T-helper 17 cell (primary cell): ENCODE measurements at regions not wholly inside any gene's neighbourhood (a gene's known extent, or its start where the extent isn't known, plus 50 kb on each side); places are given as distances from the start of the nearest gene placed in this dataset.
"Not testable (repeated sequence)": the region's sequence is repeated elsewhere in the genome, so short reads cannot be mapped to it uniquely, and the experiment has no call there.

Experiments used
- ATAC-seq: fragments of 150-1000 bp; cut with Tn5 transposase; 2 replicates; pipeline ENCODE4 v1.10.0; 2021; ENCODE audit warnings: mild to moderate bottlenecking, moderate library complexity
- DNase-seq, 3 donors: peaks; one replicate each; pipeline versions ENCODE4 v3.0.0 to v3.0.0-alpha.2; 2020 to 2021
- H3K9me3 ChIP-seq: one replicate; pipeline ENCODE4 v1.7.0; 2013; ENCODE audit warnings: low read length, mild to moderate bottlenecking; ENCODE audit not compliant: control insufficient read depth, poor library complexity, severe bottlenecking
- H3K27ac Mint-ChIP-seq: one replicate; pipeline ENCODE4 v1.8.0; 2022; ENCODE audit warnings: mild to moderate bottlenecking, moderate library complexity, mixed read lengths
- H3K27me3 Mint-ChIP-seq: one replicate; pipeline ENCODE4 v1.8.0; 2022; ENCODE audit warnings: mixed read lengths
- H3K36me3 Mint-ChIP-seq: one replicate; pipeline ENCODE4 v1.8.0; 2022; ENCODE audit warnings: low read depth, mixed read lengths
- H3K4me1 Mint-ChIP-seq: one replicate; pipeline ENCODE4 v1.8.0; 2022; ENCODE audit warnings: mild to moderate bottlenecking, mixed read lengths
- H3K4me3 Mint-ChIP-seq: one replicate; pipeline ENCODE4 v1.8.0; 2022; ENCODE audit warnings: mild to moderate bottlenecking, moderate library complexity, mixed read lengths

- H3K9me3 ChIP-seq = no peaks in the 10 kb centered on the region
- Mint-ChIP-seq H3K4me1 (no peaks in the 10 kb centered on the region), H3K36me3 (no peaks in the 10 kb centered on the region), H3K27ac (no peak overlapping the region), H3K27me3 (no peaks in the 10 kb centered on the region), H3K4me3 (no peak overlapping the region)
- ATAC-seq (no peak), DNase-seq (no peak)
Observed at GRCh38 chr14:83614956-83615355, 1915.0 kb upstream of the FLRT2 start.

GRCh38 chr14:83624541-83624940 lies 1905.4 kb upstream of the FLRT2 start:
- no peaks in the 10 kb centered on the region for H3K27me3 Mint-ChIP-seq
- no peaks in the 10 kb centered on the region for H3K36me3 Mint-ChIP-seq
- H3K4me1 Mint-ChIP-seq = no peaks in the 10 kb centered on the region
- DNase-seq (no peak), ATAC-seq (no peak)
- H3K27ac Mint-ChIP-seq = no peak overlapping the region
- no peaks in the 10 kb centered on the region for H3K9me3 ChIP-seq
- no peak overlapping the region for H3K4me3 Mint-ChIP-seq

- H3K4me1 Mint-ChIP-seq = no peaks in the 10 kb centered on the region
- DNase-seq (no peak), ATAC-seq (no peak)
- H3K27me3 Mint-ChIP-seq = no peaks in the 10 kb centered on the region
- no peak overlapping the region for H3K4me3 Mint-ChIP-seq
- H3K27ac Mint-ChIP-seq = no peak overlapping the region
- no peaks in the 10 kb centered on the region for H3K9me3 ChIP-seq
- no peaks in the 10 kb centered on the region for H3K36me3 Mint-ChIP-seq
Observed at GRCh38 chr14:83632375-83632774, 1897.6 kb upstream of the FLRT2 start.

DNA sequence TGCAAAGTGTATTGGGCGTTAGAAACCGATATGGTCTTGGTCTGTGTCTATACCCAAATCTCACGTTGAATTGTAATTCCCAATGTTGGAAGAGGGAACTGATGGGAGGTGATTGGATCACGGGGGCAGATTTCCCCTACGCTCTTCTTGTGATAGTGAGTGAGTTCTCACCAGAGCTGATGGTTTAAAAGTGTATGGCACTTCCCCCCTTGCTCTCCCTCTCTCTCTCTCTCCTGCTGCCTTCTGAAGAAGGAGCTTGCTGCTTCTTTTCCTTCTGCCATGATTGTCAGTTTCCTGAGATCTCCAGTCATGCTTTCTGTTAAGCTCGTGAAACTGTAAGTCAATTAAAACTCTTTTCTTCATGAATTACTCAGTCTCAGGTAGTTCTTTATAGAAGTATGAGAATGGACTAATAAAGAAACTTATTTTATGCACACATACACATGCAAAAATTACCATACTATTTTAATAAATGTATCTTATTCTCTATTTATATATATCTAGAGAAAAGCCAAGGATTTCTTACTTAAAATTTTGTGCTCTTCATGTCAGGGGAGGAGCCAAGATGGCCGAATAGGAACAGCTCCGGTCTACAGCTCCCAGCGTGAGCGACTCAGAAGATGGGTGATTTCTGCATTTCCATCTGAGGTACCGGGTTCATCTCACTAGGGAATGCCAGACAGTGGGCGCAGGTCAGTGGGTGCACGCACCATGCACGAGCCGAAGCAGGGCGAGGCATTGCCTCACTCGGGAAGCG lies 1891.0 kb upstream of the FLRT2 start:
- no peaks in the 10 kb centered on the region for H3K4me1 Mint-ChIP-seq
- ATAC-seq (no peak), DNase-seq (no peak)
- no peak overlapping the region for H3K4me3 Mint-ChIP-seq
- H3K9me3 ChIP-seq = no peaks in the 10 kb centered on the region
- no peaks in the 10 kb centered on the region for H3K27me3 Mint-ChIP-seq
- peaks cover 2% of the 10 kb centered on the region for H3K36me3 Mint-ChIP-seq
- no peak overlapping the region for H3K27ac Mint-ChIP-seq

DNA sequence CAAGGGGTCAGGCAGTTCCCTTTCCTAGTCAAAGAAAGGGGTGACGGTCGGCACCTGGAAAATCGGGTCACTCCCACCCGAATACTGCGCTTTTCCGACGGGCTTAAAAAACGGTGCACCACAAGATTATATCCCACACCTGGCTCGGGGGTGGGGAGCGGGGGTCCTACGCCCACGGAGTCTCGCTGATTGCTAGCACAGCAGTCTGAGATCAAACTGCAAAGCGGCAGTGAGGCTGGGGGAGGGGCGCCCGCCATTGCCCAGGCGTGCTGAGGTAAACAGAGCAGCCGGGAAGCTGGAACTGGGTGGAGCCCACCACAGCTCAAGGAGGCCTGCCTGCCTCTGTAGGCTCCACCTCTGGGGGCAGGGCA lies 1890.5 kb upstream of the FLRT2 start:
- not testable (repeated sequence) for H3K4me3 Mint-ChIP-seq, DNase-seq

GRCh38 chr14:83646228-83646627 lies 1883.7 kb upstream of the FLRT2 start:
- ATAC-seq (no peak), DNase-seq (no peak)
- no peaks in the 10 kb centered on the region for H3K27me3 Mint-ChIP-seq
- H3K4me1 Mint-ChIP-seq = no peaks in the 10 kb centered on the region
- H3K9me3 ChIP-seq = no peaks in the 10 kb centered on the region
- H3K4me3 Mint-ChIP-seq = no peak overlapping the region
- no peaks in the 10 kb centered on the region for H3K36me3 Mint-ChIP-seq
- H3K27ac Mint-ChIP-seq = no peak overlapping the region

More for the DNA sequence above, 1890.5 kb upstream of the FLRT2 start:
- not testable (repeated sequence) for H3K36me3 Mint-ChIP-seq, ATAC-seq, H3K9me3 ChIP-seq, H3K27me3 Mint-ChIP-seq, H3K27ac Mint-ChIP-seq, H3K4me1 Mint-ChIP-seq

GRCh38 chr14:83660597-83660996 lies 1869.3 kb upstream of the FLRT2 start:
- H3K27me3 Mint-ChIP-seq = no peaks in the 10 kb centered on the region
- no peak overlapping the region for H3K4me3 Mint-ChIP-seq
- H3K4me1 Mint-ChIP-seq = no peaks in the 10 kb centered on the region
- no peaks in the 10 kb centered on the region for H3K36me3 Mint-ChIP-seq
- ATAC-seq = no peak
- H3K9me3 ChIP-seq = no peaks in the 10 kb centered on the region
- DNase-seq = no peak
- H3K27ac Mint-ChIP-seq = no peak overlapping the region

- ATAC-seq = no peak
- no peak overlapping the region for H3K27ac Mint-ChIP-seq
- DNase-seq = no peak
- no peak overlapping the region for H3K4me3 Mint-ChIP-seq
- H3K36me3 Mint-ChIP-seq = no peaks in the 10 kb centered on the region
- no peaks in the 10 kb centered on the region for H3K4me1 Mint-ChIP-seq
- no peaks in the 10 kb centered on the region for H3K27me3 Mint-ChIP-seq
- no peaks in the 10 kb centered on the region for H3K9me3 ChIP-seq
Observed at GRCh38 chr14:83664389-83664788, 1865.6 kb upstream of the FLRT2 start.

GRCh38 chr14:83689265-83689664 lies 1840.7 kb upstream of the FLRT2 start:
- no peak for ATAC-seq
- Mint-ChIP-seq H3K4me1 (no peaks in the 10 kb centered on the region), H3K27me3 (no peaks in the 10 kb centered on the region), H3K36me3 (no peaks in the 10 kb centered on the region), H3K27ac (no peak overlapping the region), H3K4me3 (no peak overlapping the region)
- H3K9me3 ChIP-seq = no peaks in the 10 kb centered on the region
- DNase-seq = no peak

- Mint-ChIP-seq H3K27me3 (no peaks in the 10 kb centered on the region), H3K4me1 (no peaks in the 10 kb centered on the region), H3K4me3 (no peak overlapping the region), H3K36me3 (no peaks in the 10 kb centered on the region), H3K27ac (no peak overlapping the region)
- H3K9me3 ChIP-seq = peaks cover 4% of the 10 kb centered on the region
- ATAC-seq (no peak), DNase-seq (no peak)
Observed at GRCh38 chr14:83697099-83697498, 1832.8 kb upstream of the FLRT2 start.

- H3K27ac Mint-ChIP-seq = no peak overlapping the region
- H3K4me1 Mint-ChIP-seq = no peaks in the 10 kb centered on the region
- H3K9me3 ChIP-seq = no peaks in the 10 kb centered on the region
- ATAC-seq (no peak), DNase-seq (no peak)
- H3K27me3 Mint-ChIP-seq = no peaks in the 10 kb centered on the region
- no peaks in the 10 kb centered on the region for H3K36me3 Mint-ChIP-seq
- no peak overlapping the region for H3K4me3 Mint-ChIP-seq
Observed at GRCh38 chr14:83702619-83703018, 1827.3 kb upstream of the FLRT2 start.

DNA sequence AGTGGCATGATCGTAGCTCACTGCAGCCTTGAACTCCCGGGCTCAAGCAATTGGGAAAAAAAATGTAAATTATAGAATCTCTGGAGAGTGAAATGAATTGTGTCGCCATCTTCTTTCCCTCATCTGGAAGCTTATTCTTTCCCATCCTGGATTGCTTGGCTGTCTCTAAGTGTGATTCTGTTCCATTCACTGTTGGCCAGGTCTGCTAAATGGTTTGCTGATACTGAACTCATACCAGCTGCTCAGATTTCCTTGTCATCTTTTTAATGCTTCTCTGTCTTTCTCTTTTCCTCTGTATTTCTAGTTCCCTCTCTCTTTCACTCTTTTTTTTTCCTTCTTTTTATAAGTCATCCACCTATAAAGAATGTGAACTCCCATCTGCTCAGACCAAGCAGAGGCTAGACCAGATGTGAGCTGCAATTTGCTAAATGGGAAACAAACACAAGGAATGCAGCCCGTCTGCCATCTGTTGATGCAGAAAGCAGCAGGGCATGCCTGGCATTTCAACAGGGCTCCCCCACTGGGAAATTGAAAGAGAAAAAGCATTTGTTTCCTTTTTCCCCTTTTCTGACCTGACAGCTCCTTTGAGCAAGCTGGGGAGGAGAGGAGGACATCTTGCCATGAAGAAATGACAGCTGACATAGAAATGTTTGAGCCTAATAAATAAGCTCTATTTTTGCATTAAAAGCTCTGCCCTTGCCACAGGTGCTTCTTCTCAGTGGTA lies 1823.6 kb upstream of the FLRT2 start:
- no peaks in the 10 kb centered on the region for H3K4me1 Mint-ChIP-seq
- H3K27ac Mint-ChIP-seq = no peak overlapping the region
- no peak overlapping the region for H3K4me3 Mint-ChIP-seq
- H3K36me3 Mint-ChIP-seq = no peaks in the 10 kb centered on the region
- no peaks in the 10 kb centered on the region for H3K27me3 Mint-ChIP-seq
- ATAC-seq (no peak), DNase-seq (no peak)
- peaks cover 4% of the 10 kb centered on the region for H3K9me3 ChIP-seq

- Mint-ChIP-seq H3K27ac (no peak overlapping the region), H3K27me3 (no peaks in the 10 kb centered on the region), H3K36me3 (no peaks in the 10 kb centered on the region)
Observed at GRCh38 chr14:83707056-83707455, 1822.9 kb upstream of the FLRT2 start.

GRCh38 chr14:83709116-83709515 lies 1820.8 kb upstream of the FLRT2 start:
- H3K9me3 ChIP-seq = peaks cover 4% of the 10 kb centered on the region
- Mint-ChIP-seq H3K27ac (no peak overlapping the region), H3K36me3 (no peaks in the 10 kb centered on the region), H3K4me3 (no peak overlapping the region), H3K4me1 (no peaks in the 10 kb centered on the region), H3K27me3 (no peaks in the 10 kb centered on the region)
- DNase-seq (no peak), ATAC-seq (no peak)

More at GRCh38 chr14:83707056-83707455, 1822.9 kb upstream of the FLRT2 start:
- Mint-ChIP-seq H3K4me1 (no peaks in the 10 kb centered on the region), H3K4me3 (no peak overlapping the region)
- DNase-seq = no peak
- no peak for ATAC-seq
- peaks cover 4% of the 10 kb centered on the region for H3K9me3 ChIP-seq
